ENCODE measurements at regions not wholly inside any gene's neighbourhood (a gene's known extent, or its start where the extent isn't known, plus 50 kb on each side); places are given as distances from the start of the nearest gene placed in this dataset.

DNA sequence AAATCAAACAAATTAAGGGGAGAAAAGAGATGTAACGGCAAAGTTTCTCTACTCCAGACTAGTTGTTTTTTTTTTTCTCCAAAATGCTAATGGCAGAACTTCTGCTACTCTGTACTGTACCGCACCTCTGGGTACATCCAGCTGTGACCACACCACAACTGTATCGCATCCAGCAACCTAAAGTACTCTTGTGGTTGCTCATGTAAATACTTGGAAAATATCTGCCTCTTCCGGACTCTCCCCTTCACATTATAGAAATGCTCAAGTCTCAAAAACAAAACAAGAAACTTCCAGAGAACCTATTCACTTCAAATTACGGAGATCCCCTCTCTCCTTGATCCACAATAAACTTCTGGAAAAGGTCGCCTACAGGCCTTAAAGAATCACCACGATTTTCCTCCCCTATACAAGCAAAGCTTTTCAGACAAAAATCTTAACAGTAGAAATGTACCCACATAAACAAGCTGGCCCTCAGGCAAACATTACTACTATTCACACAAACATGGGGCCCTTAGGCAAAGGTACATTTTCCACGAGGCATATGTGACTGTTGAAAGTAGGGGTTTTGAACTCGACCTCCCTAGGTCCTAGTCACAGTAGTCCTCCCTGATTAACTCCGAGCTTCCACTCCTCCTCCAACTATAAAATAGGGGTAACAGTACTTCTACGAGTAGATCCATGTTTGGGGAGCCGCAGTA lies 222.9 kb upstream of the MKLN1 start:
- H3K36me3 ChIP-seq, result peaks cover 0 to 3% (median 0%) of the 10 kb centered on the region in 4 donors
- WGBS, 2 donors, result 66 to 69% methylated on average over 12 of the region's 12 CpGs
- H3K27ac ChIP-seq, result peak overlapping the region; percentile 95 to 100 (median 98)
- H3K27me3 ChIP-seq, result no peaks in the 10 kb centered on the region
- no peak for TF ChIP-seq POLR2AphosphoS5 (IDR thresholded peaks at IDR 0.05)
- TF ChIP-seq, protein P1, sequence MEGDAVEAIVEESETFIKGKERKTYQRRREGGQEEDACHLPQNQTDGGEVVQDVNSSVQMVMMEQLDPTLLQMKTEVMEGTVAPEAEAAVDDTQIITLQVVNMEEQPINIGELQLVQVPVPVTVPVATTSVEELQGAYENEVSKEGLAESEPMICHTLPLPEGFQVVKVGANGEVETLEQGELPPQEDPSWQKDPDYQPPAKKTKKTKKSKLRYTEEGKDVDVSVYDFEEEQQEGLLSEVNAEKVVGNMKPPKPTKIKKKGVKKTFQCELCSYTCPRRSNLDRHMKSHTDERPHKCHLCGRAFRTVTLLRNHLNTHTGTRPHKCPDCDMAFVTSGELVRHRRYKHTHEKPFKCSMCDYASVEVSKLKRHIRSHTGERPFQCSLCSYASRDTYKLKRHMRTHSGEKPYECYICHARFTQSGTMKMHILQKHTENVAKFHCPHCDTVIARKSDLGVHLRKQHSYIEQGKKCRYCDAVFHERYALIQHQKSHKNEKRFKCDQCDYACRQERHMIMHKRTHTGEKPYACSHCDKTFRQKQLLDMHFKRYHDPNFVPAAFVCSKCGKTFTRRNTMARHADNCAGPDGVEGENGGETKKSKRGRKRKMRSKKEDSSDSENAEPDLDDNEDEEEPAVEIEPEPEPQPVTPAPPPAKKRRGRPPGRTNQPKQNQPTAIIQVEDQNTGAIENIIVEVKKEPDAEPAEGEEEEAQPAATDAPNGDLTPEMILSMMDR (IDR thresholded peaks at IDR 0.05), result no peak
- no peak for TF ChIP-seq EP300 (IDR thresholded peaks at IDR 0.05)
- no peak for TF ChIP-seq POLR2A (IDR thresholded peaks at IDR 0.05)
- no peak for DNase-seq
- H3K4me1 ChIP-seq, result peaks cover 0 to 72% (median 58%) of the 10 kb centered on the region in 4 donors
- H3K9me3 ChIP-seq, result no peaks in the 10 kb centered on the region
- intact Hi-C loops (cut with DNase I), result loop anchor here (5.0 kb wide), 4 partner anchors 32 to 323 kb away; no protein-coding TSS in a partner anchor
- H3K4me3 ChIP-seq, result peak overlapping the region; percentile 50 to 98 (median 80)

DNA sequence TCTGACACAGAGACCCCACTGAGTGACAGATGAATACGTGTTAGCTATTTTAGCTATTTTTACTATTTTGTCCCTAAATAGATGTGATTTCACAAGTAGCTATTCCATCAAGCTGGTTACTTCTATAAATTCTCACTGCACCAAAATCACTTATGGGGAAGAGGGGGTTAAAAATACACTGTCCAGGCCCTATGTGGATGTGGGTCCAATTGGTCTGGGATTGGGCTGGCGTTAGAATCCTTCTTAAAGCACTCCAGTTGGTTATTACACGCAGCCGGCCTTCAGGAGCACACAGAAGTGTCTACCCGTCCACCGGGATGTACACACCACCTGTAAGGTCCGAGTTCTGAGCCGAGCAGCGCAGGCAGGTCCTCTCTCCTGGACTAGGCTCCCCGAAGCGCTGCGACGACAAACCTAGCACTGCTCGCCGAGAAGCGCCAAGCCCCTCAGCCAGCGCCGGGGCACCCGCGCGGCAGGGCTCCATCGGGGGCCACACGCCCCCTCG lies 222.3 kb upstream of the MKLN1 start:
- no peak for TF ChIP-seq EP300 (IDR thresholded peaks at IDR 0.05)
- TF ChIP-seq, protein P1 (IDR thresholded peaks at IDR 0.05), result no peak
- TF ChIP-seq POLR2AphosphoS5 (IDR thresholded peaks at IDR 0.05), result no peak
- TF ChIP-seq POLR2A (IDR thresholded peaks at IDR 0.05), result no peak
- peak; percentile 77 for DNase-seq
- H3K4me1 ChIP-seq, result peaks cover 0 to 69% (median 59%) of the 10 kb centered on the region in 4 donors
- H3K27me3 ChIP-seq, result no peaks in the 10 kb centered on the region
- H3K9me3 ChIP-seq, result no peaks in the 10 kb centered on the region
- 3 to 5% methylated on average over 24 of the region's 24 CpGs for WGBS, 2 donors
- no peaks in the 10 kb centered on the region for H3K36me3 ChIP-seq
- intact Hi-C loops (cut with DNase I), result loop anchor here (5.0 kb wide), 4 partner anchors 33 to 322 kb away; no protein-coding TSS in a partner anchor
- peak overlapping the region; percentile 95 to 100 (median 98) for H3K27ac ChIP-seq
- H3K4me3 ChIP-seq, result peak overlapping the region; percentile 50 to 98 (median 80)

DNA sequence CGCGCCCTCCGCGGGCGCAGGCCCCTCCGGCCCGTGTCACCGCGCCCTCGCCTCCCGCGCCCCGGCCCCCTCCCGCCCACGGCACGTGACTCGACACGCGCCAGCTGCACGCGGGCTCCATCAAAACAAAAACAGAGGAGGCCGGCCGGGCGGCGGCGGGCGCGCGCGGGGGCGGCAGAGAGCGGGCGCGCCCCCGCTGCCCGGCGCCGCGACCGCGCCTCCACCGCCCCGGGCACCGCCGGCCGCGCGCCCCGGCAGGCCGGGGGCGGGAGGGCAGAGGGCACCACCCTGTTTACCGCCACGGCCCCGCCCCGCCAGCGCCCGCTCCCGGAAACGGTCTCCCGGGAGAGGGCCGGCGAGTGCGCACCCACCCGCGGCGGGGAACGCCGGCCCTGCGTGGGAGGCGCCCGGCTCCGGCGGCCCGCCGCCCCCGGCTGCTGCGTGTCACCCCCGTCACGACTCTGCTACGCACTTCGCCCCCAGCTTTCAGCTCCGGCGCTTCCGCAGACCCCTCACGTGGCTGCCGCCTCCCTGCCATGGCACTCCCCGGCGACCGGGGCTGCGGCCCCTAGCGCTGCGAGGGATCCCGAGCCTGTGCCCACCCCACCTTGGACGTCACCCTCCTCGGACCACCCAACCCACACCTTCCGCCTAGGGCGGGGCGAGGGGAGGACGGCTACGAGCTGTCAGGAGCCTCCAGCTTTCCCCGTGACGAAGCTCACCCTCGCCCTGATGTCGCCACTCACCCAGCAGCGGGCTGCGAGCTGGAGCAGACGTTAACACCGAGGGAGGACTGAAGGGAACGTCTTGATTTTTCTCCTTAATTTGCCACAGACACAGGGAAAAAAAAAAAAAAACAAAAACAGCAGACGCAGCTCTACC lies 221.6 kb upstream of the MKLN1 start:
- H3K4me1 ChIP-seq, result peaks cover 0 to 69% (median 61%) of the 10 kb centered on the region in 4 donors
- WGBS, 2 donors, result 1% methylated on average over 110 of the region's 110 CpGs
- intact Hi-C loops (cut with DNase I), result loop anchor here (2.0 to 5.0 kb wide), 5 partner anchors 34 to 321 kb away; no protein-coding TSS in a partner anchor
- H3K36me3 ChIP-seq, result no peaks in the 10 kb centered on the region
- TF ChIP-seq POLR2A (IDR thresholded peaks at IDR 0.05), result peak; percentile 50
- TF ChIP-seq, protein P1 (IDR thresholded peaks at IDR 0.05), result no peak
- peak in 1 of 4 donors; percentile 22 for TF ChIP-seq EP300 (IDR thresholded peaks at IDR 0.05)
- peak; percentile 69 to 89 (median 78) for TF ChIP-seq POLR2AphosphoS5 (IDR thresholded peaks at IDR 0.05)
- peak overlapping the region; percentile 95 to 100 (median 98) for H3K27ac ChIP-seq
- peak; percentile 91 for DNase-seq
- H3K9me3 ChIP-seq, result no peaks in the 10 kb centered on the region
- peak overlapping the region; percentile 78 to 99 (median 90) for H3K4me3 ChIP-seq
- no peaks in the 10 kb centered on the region for H3K27me3 ChIP-seq

DNA sequence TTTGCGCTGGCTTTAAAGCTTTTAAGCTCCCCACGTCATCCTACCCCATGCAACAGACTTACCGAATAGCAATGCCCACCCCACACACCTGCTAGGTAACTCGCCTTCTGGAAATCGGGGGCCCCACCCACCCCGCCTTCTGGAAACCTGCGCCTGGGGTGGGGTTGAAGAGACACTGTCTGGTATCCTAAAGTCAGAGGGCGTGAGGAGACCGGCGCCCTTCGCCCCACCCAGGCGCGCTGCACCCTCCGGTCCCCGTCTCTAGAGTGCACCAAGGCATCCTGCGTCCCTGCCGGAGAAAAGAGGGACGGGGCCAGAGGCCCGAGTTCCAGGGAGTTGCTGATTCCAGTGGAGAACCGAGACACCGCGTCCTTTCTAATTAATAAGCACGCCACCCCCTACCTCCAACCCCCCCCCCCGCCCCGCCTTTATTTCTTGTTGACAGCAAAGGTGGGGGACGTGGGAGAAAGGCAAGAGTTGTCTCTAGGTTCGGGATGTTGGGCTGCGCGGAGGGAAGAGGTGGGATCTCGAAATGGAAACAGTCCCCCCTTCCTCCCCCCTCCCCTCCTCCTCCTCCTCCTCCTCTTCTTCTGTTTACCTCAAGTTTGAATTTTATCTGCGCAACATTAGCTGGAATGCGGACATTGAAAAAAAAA lies 220.9 kb upstream of the MKLN1 start:
- WGBS, 2 donors, result 0% methylated on average over 32 of the region's 32 CpGs
- TF ChIP-seq EP300 (IDR thresholded peaks at IDR 0.05) (no peak), POLR2A (IDR thresholded peaks at IDR 0.05) (no peak), POLR2AphosphoS5 (IDR thresholded peaks at IDR 0.05) (no peak)
- TF ChIP-seq, protein P1 (IDR thresholded peaks at IDR 0.05), result no peak

More for the DNA sequence above, 220.9 kb upstream of the MKLN1 start:
- Histone ChIP-seq H3K36me3 (no peaks in the 10 kb centered on the region), H3K4me3 (peak overlapping the region; percentile 78 to 99 (median 90)), H3K27ac (peak overlapping the region; percentile 95 to 100 (median 98)), H3K9me3 (no peaks in the 10 kb centered on the region), H3K27me3 (no peaks in the 10 kb centered on the region), H3K4me1 (peaks cover 0 to 69% (median 59%) of the 10 kb centered on the region in 4 donors)
- peak; percentile 74 for DNase-seq
- intact Hi-C loops (cut with DNase I), result loop anchor here (2.0 to 5.0 kb wide), 5 partner anchors 35 to 320 kb away; no protein-coding TSS in a partner anchor

All from sigmoid colon (tissue), 6 donors.